Hematopoietic multipotent progenitor cell treated with erythropoietin and hydrocortisone succinate and interleukin-3 and kit ligand, for 6 days (in vitro differentiated cells): ENCODE measurements at regions not wholly inside any gene's neighbourhood (a gene's known extent, or its start where the extent isn't known, plus 50 kb on each side); places are given as distances from the start of the nearest gene placed in this dataset.

Source experiments
- DNase-seq: peaks from one replicate; pipeline ENCODE4 v3.0.0-alpha.2; 2015

DNA sequence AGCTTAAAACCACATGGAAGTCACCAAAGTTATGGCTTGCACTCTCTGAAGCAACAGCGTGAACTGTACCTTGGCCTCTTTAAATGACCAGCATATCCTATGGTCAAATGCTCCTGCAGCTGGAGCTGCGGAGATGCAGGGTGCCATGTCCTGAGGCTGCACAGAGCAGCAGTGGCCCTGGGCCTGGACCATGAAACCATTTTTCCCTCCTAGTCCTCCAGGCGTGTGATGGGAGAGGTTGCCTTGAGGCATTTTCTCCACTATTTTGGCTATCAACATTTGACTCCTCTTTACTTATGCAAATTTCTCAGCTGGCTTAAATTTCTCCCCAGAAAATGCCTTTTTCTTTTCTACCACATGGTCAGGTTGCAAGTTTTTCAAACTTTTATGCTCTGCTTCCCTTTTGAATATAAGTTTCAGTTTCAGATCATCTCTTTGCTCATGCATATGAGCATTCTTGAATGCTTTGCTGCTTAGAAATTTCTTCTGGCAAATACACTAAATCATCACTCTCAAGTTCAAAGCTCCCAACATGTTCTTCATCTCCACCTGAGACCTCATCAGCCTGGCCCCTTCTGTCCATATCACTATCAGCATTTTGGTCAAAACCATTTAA is 82.9 kb upstream of the TMEFF2 start:
- DNase-seq: no peak

DNA sequence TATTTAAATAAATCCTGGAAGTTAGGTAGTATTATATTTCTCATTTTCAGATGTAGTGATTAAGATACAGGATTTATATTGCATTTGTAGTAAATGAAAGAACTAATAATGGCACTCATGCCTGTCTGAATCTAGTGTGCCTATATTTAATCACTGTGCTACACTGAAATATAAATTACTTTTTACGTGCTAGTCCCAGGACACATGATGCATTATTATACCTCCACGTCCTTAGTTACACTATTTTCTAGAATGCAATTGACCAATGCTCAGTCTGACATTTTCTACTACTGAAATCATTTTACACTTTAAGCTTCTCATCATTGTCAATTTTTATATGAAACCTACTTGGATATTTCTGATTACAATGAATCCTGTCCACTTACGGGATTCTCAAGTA is 80.9 kb upstream of the TMEFF2 start:
- no peak for DNase-seq

DNA sequence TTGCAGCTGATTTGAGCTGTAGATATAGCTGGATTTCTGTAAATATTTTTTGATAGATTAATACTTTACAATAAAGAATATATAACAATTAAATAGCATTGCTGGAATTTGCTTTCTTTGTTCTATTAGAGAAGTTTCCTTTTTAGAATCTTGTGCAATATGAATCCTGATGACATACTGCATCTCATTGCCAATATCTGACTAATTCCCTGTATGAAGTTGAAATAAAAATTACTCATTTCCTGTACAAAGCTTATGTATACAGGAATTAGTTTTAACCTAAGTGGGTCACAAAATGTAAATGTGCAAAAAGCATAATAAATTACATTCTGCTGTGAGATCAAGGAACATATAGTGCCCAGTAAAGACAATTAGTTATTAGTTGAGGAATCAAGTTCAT is 72.8 kb upstream of the TMEFF2 start:
- DNase-seq: no peak

DNA sequence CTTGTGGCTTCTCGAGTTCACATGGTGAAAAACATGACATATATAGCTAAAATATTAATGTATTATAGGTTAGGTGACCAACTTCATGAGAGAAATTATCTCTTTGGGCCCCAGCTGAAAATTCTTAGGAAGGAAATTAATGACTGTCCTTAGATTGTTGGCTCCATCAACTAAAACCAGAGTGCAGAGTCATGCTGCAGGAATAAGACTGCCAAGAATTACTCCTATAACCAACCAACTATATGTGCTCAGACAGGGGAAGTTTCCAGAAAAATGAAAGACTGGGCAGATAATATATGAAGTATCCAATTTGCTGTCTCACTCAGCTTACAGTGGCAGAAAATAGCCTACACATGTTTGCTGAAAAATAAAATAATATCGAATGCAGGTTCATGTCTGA is 71.0 kb upstream of the TMEFF2 start:
- DNase-seq: no peak

DNA sequence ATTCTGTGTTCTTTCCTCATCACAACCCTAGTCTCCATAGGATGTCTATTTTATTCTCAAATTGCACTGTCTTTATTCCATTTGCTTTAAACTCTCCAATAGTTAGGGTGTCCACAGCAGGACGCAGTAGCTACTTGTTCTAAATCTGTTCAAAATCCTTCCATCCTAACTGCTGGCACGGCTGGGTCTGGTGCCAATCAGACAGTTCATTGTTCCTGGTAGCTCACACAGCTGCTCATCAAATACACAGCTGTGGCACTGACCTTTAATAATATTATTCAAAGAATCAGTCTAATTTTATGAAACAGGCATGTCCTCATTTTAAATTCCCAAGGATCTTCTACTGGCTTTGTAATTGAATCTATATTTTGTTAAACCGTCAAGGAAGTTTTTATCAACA is 59.7 kb upstream of the TMEFF2 start:
- DNase-seq: no peak

DNA sequence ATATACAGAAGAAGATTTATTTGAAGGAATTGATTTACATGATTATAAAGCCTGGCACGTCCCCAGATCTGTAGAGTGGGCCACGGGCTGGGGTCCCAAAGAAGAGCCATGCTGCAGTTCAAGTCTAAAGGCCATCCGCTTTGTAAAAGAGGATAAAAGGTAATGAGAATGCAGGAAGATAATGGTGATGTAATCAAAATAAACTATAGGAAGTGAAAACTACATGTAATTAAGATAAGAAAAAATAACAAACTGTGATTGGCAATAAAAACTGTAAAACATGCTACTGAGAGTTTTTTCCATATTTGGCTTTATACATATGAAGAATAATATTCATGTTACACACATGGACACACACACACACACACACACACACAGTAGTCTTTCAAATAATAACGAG is 59.0 kb upstream of the TMEFF2 start:
- DNase-seq: no peak

DNA sequence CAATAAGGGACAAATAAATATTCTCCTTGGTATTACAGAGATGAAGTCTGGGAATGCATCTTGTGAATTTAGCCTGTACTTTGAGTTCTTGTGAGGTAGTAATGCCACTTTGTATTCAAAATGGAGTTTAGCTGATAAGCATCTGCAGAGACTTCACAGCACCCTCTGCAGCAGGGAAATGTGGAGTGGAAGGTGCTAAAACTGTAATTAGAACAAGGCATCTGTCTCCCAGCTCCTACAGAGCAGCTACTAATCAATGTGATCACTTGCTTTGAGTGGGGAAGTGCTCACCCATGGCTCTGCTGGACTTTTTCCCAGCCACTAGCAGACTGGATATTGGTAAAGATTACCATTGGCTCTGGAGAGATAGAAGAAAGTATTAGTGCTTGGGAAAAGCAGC is 56.2 kb upstream of the TMEFF2 start:
- DNase-seq: no peak

DNA sequence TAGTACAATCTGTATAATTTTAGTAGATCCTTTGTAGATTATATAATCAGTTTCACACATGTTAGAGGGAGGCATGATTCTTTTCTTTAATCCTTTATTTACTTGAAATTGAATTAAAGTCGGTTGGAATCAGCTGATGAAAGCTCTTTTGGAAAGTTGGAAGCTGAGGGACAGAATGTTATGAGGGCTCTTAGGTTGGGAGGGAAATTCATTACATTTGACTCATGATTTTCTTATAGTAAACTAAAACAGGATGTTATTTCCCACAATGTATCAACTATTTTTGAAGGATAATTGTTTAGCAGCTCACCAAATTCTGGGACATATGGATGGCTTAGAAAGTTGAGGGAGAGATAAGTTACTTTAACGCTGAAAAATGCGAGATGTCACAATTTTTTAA is 52.7 kb upstream of the TMEFF2 start:
- DNase-seq: no peak

DNA sequence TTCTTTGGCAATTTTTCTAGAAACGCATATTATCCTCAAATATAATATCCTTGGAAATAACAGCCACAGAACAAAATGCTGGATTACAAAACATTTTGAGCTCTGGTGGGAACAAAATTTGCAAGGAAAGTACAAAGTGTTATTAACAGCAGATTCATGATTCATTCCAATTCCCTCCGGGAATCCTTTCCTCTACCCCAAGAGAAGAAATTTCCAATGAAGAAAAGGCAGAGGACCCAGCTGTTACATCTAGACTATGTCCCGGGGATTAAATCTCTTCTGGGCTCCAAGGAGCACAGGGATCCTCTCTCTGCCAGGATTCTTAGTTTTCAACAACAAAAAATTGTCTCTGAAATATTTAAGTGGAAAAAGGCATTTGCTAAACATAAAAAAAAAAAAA is 51.6 kb upstream of the TMEFF2 start:
- DNase-seq: no peak

DNA sequence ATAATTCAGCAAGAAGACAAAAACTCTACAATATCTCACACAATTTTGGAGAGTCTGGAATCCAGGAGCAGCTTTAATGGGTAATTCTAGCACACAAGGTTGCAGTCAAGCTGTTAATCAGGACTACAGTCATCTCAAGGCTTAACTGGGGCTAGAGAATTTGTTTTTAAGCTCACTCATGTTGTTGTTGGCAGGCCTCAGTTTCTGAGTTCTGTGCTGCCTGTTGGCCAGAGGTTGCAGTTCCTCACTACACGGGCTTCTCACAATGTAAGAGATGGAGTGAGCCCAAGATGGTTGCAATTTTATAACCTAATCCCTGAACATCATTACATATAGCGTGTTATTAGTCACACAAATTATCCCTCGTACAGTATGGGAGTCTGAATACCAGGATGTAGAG is 50.6 kb upstream of the TMEFF2 start:
- no peak for DNase-seq
